SKM-1 treated with dmso at 0.1 percent for 144 hours (cell line): ENCODE measurements at regions not wholly inside any gene's neighbourhood (a gene's known extent, or its start where the extent isn't known, plus 50 kb on each side); places are given as distances from the start of the nearest gene placed in this dataset.
"Not testable (repeated sequence)": the region's sequence is repeated elsewhere in the genome, so short reads cannot be mapped to it uniquely, and the experiment has no call there.

Source experiments
- DNase-seq: peaks from one replicate; lab custom pipeline; 2025; ENCODE audit not compliant: unreplicated experiment; lab: John Stamatoyannopoulos, UW

DNA sequence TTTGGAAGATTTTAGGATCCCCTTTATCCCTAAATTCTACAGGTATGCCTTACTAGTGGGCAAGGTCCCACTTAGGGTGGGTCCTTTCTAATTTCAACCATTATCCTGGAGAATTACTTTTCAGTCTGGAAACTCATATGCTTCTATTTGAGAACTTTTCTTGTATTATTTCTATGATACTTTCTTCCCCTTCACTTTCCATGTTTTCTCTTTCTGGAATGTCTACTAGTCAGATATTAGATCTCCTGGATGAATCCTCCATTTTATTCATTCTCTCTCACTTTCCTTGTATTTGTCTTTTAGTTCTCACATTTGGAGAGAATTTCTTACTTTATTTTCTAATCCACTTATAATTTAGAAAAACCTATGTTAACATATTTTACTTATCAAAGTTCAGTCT, 83.9 kb upstream of the SIPA1L2 start:
- DNase-seq, result no peak

DNA sequence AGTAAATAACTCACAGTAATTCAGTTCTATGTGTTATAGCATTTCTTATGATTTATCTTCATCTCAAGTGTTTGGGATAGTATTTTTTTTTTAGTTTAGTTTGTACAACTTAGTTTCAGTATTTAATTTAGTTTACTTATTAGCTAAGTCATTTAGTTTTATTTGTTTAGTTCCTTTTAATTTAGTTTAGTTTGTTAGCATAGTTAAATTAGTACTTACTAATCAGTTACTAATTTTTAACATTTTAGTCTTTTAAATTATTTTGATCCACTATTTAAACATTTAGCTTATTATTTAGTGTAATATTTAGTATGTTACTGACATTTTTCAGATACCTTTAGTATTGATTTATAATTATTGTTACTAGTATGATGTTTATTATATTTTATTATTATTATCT, 85.2 kb upstream of the SIPA1L2 start:
- no peak for DNase-seq

- DNase-seq, result not testable (repeated sequence)
Measured at GRCh38 chr1:232717911-232718310, 87.3 kb upstream of the MAP10 start.

DNA sequence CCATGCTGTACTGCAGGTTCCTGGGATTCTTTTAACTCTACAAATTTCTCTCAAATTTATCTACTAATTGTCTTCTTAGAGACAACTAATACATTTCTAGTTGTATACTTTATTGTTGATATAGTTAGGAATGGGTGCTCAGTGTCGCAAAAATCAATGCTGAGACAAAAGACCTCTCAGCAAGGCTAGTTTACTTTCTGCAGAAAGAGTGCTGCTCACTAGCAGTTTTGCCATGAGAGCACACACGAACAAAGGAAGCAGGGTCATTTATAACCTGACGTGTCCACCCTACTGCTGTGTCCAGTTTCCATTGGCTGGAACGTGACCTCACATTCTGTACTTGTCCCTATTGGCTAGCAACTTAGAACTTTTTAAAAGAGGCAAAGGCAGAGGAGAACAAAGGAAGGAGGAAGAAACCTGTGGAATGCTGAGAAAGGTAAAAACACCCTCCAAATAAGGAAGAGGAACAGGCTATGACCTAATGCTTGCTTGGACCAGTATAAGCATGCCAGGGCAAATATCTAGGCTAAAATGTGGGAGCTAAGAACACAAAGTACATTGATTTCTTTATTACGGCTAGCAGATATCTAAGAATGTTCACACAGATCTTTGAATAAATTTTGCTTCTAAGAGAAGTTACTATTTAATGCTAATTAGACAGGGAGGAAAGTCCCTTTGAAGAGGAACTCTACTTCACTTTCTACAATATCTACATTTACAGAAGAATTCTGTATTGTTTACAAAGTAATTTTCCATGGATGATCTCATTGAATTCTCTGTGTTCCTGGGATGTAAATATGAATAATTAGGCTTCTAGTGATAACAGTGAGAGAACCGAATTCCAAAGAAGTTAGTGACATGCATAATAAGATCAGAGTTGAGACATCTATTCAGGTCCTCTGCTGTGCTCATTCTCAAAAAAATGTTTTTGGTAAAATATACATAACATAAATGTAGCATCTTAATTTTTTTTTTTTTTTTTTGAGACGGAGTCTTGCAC, 86.0 kb upstream of the MAP10 start:
- no peak for DNase-seq

DNA sequence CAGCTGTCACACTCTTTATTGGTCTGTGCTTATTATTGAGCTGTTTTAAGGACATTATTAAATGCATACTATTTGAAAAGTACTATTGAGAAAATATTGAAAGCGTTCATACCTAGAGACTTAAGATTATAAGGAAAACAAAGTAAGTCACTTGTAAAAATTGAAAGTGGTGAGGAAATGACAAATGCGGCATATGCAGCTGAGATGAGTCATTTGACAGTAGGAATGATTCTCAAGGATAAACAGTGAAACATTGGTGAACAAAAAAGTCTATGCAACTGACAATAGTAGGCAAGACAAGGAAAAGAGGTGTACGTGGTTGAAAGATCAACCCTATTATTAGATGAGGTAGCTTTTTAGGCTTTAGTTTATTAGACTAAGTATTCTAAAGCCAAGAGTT, 82.6 kb upstream of the MAP10 start:
- no peak for DNase-seq

DNA sequence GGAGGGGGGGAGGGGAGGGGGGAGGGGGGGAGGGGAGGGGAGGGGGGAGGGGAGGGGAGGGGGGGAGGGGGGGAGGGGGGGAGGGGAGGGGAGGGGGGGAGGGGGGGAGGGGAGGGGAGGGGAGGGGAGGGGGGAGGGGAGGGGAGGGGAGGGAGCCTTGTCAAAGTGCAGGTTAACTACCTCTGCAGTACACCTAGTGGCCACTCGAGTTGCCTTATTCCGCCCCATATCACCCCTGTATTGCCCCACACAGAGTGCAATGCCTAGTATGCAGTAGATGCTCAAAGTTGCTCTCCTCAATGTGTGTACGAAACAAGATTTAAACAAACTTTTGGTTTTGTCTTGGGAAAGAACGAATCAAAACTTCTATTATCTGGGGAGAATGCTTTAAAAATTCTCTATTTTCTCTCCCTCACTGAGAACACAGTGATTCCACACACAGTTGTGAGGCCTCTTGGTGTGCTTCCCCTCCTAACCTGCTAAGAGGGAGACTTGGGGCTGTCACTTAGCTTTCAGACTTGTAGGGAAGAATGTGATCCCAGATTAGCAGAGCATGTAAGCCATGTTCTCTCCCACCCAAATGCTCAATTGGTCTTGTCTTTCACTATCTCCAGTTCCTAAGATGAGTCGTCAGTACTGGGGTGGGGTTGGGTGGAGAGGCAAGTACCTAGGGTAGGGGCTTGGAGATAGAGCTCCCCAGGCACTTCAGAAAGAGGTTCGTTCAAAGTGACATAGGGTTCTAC, 79.7 kb upstream of the MAP10 start:
- no peak for DNase-seq

GRCh38 chr1:232726048-232726779, 79.0 kb upstream of the MAP10 start:
- DNase-seq, result peak; percentile 65

DNA sequence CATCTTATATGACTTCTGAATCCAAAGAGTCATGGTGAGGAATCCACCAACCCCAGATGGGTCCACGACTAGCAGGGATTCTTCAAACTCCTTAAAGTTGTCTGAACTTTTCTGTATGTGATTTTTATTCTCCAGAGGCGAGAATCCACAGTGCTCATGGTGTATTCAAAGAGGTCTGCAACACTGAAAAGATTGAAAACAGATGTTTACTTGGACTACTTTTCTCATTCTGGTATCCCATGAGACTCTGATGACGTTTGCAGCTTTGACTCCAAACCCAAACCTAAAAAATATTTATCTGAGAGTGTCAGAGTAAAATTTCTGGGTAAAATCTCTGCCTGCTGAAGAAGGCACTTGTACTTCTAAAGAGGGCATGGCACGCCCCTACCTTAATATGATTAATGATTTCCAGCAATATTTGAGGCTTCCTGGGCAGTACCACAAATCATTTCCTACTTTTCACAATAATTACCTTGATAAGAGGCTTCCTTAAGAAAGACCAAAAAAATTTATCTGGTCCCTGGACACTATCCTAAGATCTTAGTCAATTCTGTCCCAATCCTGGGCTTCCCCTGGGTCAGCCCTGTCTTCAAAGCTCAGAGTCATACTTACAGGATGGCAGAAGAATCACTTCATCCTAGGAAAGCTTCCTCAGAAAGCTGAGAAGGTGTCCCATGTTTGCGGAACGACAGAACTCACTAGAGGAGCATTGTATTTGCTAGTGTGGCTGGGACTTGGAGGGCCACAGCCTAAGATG, 76.5 kb upstream of the MAP10 start:
- no peak for DNase-seq

- no peak for DNase-seq
Measured at GRCh38 chr1:232732344-232732910, 72.8 kb upstream of the MAP10 start.

DNA sequence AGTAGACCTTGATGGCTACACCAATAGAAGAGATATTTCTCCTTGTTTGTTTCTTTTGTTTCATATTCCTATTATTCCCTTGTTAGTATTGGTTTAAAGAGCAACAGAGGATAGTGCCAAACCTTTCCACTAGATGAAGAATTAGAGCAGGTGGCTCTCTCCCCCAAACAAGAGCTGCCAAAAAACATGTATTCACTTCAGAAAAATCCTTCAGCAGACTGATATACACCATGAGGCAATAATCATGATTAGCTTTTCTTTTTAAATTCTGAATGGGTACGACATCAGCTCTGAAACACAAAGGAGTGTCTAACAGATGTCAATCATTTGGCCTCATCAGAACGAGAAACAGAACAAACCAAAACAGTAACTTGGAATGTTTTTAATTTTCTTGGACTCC, 67.3 kb upstream of the MAP10 start:
- DNase-seq, result no peak

DNA sequence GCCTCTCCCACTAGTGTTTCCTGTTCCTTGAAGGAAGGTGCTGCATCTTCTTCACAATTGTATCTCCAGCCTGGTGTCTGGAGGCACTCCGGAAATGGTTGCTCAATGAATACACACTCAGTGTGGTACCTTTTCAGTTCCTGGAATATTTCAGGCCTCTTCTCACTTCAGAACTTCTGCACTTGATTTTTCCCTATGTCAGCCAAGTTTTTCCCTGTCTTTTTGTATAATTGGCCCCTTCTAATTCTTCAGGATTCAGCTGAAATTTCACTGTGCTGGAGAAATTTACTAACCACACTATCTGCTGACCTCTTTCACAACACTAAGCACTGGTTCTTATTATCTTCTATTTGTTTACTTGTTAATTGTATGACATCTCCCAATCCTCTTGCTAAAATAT, 61.2 kb upstream of the MAP10 start:
- no peak for DNase-seq

- no peak for DNase-seq
Measured at GRCh38 chr1:232744847-232745246, 60.4 kb upstream of the MAP10 start.

- not testable (repeated sequence) for DNase-seq
Measured at GRCh38 chr1:232745698-232746097, 59.5 kb upstream of the MAP10 start.

DNA sequence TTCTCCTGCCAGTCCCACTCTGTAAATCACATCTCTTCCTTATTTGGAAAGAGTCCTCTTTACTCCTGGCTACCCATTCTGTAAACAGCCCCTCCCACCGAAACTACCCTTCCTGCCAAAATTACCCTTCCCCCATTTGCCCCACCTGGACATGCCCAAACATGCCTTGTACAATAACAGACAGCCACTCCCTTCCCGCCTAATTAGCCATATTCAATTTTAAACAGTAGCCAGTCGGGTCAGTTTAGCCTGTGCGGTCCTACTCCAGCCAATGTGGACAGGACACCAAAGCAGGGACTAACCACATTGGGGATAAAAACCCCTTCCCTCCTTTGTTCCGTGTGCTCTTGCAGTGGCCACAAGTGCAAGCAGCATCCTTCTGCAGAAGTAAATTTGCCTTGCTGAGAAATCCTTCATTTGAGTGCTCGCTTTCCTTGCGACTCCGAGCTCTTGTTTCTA, 56.3 kb upstream of the MAP10 start:
- no peak for DNase-seq

DNA sequence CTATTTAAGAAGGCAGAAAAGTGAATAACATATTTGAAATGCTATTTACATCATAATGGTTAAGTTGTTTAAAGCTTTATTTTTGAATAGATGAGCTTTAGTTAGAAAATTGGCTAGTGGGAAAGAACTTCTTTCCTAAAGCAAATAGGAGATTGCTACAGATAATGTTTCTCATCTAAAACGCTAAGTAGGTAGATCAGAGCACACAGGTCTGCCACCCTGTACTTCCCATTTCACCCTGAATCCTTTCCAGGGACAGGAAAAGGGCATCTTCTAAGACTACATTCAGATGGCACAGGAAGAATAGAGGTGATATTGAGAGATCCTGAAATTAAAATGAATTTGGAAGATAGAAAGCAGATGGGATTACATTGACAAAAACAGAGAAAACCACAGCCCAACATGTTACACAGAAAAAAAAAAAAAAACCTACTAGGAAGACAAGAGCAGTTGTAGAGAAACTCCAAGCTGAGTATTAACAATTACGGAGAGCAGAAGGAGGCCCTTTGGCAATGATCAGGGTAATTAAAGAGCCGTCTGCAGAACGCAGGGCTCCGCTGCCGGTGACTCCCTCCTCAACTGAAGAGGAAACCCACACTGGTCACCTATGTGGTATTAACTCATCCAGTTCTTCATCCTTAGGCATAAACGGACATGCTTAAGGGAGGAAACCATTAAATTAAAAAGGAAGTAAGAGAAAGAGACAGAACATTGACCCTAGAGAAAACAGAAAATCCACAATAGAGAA, 53.6 kb upstream of the MAP10 start:
- peak; percentile 62 for DNase-seq

GRCh38 chr1:232752365-232752764, 52.9 kb upstream of the MAP10 start:
- no peak for DNase-seq

- no peak for DNase-seq
Measured at GRCh38 chr1:232754930-232755329, 50.3 kb upstream of the MAP10 start.
